ENCODE measurements at regions not wholly inside any gene's neighbourhood (a gene's known extent, or its start where the extent isn't known, plus 50 kb on each side); places are given as distances from the start of the nearest gene placed in this dataset.

DNA sequence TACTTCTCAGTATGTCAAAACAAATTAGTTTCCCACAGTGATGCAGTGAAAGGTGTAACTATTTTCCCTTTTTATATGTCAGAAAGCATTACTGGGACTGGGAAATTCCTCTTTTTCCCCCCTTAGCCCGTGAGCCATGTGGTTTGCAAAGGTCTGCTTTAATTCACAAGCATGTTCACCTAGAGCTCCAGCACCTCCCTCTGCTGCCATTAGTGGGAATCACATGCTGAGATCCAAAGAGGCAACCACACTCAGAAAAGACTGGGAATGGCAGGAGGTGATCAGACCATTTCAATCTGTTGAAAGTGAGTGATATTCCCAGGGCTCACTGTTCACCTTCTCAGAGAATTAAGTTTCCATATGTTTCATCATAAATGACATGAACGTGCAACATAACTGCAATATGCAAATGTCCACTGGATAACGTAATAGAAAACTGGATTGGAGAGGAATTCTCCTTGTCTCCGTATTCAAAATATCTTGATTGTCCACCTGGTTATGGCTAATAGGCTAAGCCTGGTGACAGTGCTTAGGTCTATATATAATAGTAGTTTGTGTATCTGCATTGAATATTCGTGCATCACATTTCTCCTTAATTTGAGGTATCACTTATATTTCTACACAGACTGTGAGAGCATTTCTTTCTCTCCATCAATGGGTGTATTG lies 703.5 kb upstream of the WWC1 start:
- H3K4me1 ChIP-seq = 0 out of 2 replicates have a peak, but pooled peaks cover 15% of the 10 kb centered on the region
- H3K4me2 ChIP-seq = no peak overlapping the region
- no peak overlapping the region for H3K4me3 ChIP-seq
- peaks cover 89% of the 10 kb centered on the region; the same call in 1 of the 2 replicates for H4K20me1 ChIP-seq
- no peak overlapping the region for H3K27ac ChIP-seq
- H3K27me3 ChIP-seq = no peaks in the 10 kb centered on the region
- no peaks in the 10 kb centered on the region; the same call in 1 of the 2 replicates for H3K9me3 ChIP-seq
- TF ChIP-seq Cebpa-rat (IDR thresholded peaks at IDR 0.05) = no peak
- no peak overlapping the region for H3K9ac ChIP-seq
- peaks cover 49% of the 10 kb centered on the region; the same call in 1 of the 2 replicates for H3K36me3 ChIP-seq

GRCh38 chr5:167592114-167592513 lies 699.3 kb upstream of the WWC1 start:
- Histone ChIP-seq H3K4me1 (no peaks in the 10 kb centered on the region), H4K20me1 (peaks cover 91% of the 10 kb centered on the region; the same call in 1 of the 2 replicates), H3K4me3 (no peak overlapping the region), H3K9ac (no peak overlapping the region), H3K36me3 (peaks cover 53% of the 10 kb centered on the region), H3K4me2 (no peak overlapping the region), H3K9me3 (no peaks in the 10 kb centered on the region; the same call in 1 of the 2 replicates), H3K27ac (no peak overlapping the region), H3K27me3 (no peaks in the 10 kb centered on the region)
- no peak for TF ChIP-seq Cebpa-rat (IDR thresholded peaks at IDR 0.05)

GRCh38 chr5:167593329-167594060 lies 698.0 kb upstream of the WWC1 start:
- no peak overlapping the region for H3K4me3 ChIP-seq

DNA sequence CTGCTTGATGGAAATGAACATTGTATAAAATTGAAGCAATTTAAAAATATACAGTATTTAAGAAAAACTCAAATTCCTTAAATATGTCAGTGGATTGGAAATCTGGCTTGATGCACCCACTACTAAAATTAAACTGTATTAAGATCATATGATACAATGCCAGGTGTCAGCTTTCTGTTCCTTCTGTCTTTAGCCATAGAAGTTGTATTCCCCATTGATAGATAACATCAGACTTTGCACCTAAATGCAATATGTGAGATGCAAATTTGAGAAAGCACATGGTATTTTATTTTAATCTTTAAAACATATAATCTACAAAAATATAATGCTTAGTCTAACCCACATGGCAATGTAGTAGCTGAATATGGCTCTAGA lies 697.4 kb upstream of the WWC1 start:
- no peak for TF ChIP-seq Cebpa-rat (IDR thresholded peaks at IDR 0.05)
- no peak overlapping the region for H3K9ac ChIP-seq
- peaks cover 8% of the 10 kb centered on the region for H3K4me1 ChIP-seq
- H3K27me3 ChIP-seq = no peaks in the 10 kb centered on the region
- no peak overlapping the region for H3K4me2 ChIP-seq
- H4K20me1 ChIP-seq = peaks cover 86% of the 10 kb centered on the region; the same call in 1 of the 2 replicates
- H3K4me3 ChIP-seq = no peak overlapping the region
- H3K9me3 ChIP-seq = no peaks in the 10 kb centered on the region; the same call in 1 of the 2 replicates
- H3K27ac ChIP-seq = no peak overlapping the region
- H3K36me3 ChIP-seq = peaks cover 44% of the 10 kb centered on the region

More at GRCh38 chr5:167593329-167594060, 698.0 kb upstream of the WWC1 start:
- TF ChIP-seq Cebpa-rat (IDR thresholded peaks at IDR 0.05) = no peak
- Histone ChIP-seq H3K9me3 (no peaks in the 10 kb centered on the region; the same call in 1 of the 2 replicates), H3K9ac (no peak overlapping the region), H3K36me3 (peaks cover 50% of the 10 kb centered on the region), H3K27me3 (no peaks in the 10 kb centered on the region), H4K20me1 (peaks cover 91% of the 10 kb centered on the region; the same call in 1 of the 2 replicates), H3K4me2 (no peak overlapping the region), H3K27ac (no peak overlapping the region), H3K4me1 (peaks cover 8% of the 10 kb centered on the region)

DNA sequence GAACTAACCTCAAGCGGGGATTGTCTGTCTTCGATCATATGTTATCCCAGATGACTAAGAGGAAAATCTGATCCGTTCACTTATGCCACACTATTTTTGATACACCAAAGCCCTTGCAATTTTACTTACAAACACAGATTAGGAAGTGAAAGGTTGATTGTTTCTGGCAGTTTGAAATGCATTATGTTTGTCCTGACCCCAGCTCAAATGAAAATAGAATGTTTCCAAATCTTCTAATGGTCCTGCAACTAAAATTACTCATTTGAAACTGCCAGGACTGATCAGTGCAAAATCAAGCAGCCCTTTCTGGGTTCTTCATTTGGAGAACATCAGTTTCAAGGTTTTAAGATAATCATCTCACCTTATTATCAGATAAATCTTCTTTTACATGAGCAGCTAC lies 696.7 kb upstream of the WWC1 start:
- H3K27ac ChIP-seq = no peak overlapping the region
- H3K4me3 ChIP-seq = no peak overlapping the region
- peaks cover 88% of the 10 kb centered on the region; the same call in 1 of the 2 replicates for H4K20me1 ChIP-seq
- peaks cover 8% of the 10 kb centered on the region for H3K4me1 ChIP-seq
- no peak overlapping the region for H3K4me2 ChIP-seq
- H3K36me3 ChIP-seq = peaks cover 43% of the 10 kb centered on the region
- H3K27me3 ChIP-seq = no peaks in the 10 kb centered on the region
- H3K9ac ChIP-seq = no peak overlapping the region
- no peak for TF ChIP-seq Cebpa-rat (IDR thresholded peaks at IDR 0.05)
- H3K9me3 ChIP-seq = no peaks in the 10 kb centered on the region; the same call in 1 of the 2 replicates

GRCh38 chr5:167595196-167595595 lies 696.2 kb upstream of the WWC1 start:
- H3K4me1 ChIP-seq = peaks cover 8% of the 10 kb centered on the region
- no peak for TF ChIP-seq Cebpa-rat (IDR thresholded peaks at IDR 0.05)
- H3K4me2 ChIP-seq = no peak overlapping the region
- H3K9me3 ChIP-seq = no peaks in the 10 kb centered on the region; the same call in 1 of the 2 replicates
- H3K27me3 ChIP-seq = no peaks in the 10 kb centered on the region
- no peak overlapping the region for H3K4me3 ChIP-seq
- H4K20me1 ChIP-seq = peaks cover 90% of the 10 kb centered on the region; the same call in 1 of the 2 replicates
- H3K9ac ChIP-seq = no peak overlapping the region
- H3K36me3 ChIP-seq = peaks cover 43% of the 10 kb centered on the region
- H3K27ac ChIP-seq = no peak overlapping the region

DNA sequence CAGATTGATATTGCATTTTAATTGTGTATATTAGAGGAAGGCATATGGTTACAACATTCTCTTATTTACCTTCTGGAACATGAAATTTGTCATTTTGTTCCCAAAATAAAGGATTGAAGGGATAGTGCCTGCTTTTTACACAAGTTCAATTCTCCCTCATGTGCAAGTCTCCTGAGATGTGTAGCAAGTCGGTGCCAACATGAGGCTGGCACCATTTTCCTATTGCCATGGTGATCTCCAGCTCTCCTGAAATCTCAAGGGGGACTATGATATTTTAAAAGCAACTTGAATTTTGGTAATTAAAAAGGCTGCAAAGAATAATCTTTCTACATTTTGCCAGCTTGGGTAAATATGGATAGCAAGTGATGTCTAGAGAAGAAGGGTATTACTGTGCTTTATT lies 693.3 kb upstream of the WWC1 start:
- Histone ChIP-seq H3K4me1 (peaks cover 26% of the 10 kb centered on the region), H3K9ac (no peak overlapping the region), H3K27me3 (no peaks in the 10 kb centered on the region), H3K4me3 (no peak overlapping the region), H3K36me3 (peaks cover 33% of the 10 kb centered on the region), H3K9me3 (no peaks in the 10 kb centered on the region), H4K20me1 (peaks cover 94% of the 10 kb centered on the region; the same call in 1 of the 2 replicates), H3K4me2 (no peak overlapping the region), H3K27ac (no peak overlapping the region)
- no peak for TF ChIP-seq Cebpa-rat (IDR thresholded peaks at IDR 0.05)

- no peak overlapping the region for H3K9ac ChIP-seq
- 0 out of 2 replicates have a peak overlapping the region, but pooled peaks have one; percentile 9 for H3K4me2 ChIP-seq
- no peak for TF ChIP-seq Cebpa-rat (IDR thresholded peaks at IDR 0.05)
- H3K4me3 ChIP-seq = no peak overlapping the region
- H4K20me1 ChIP-seq = peaks cover 94% of the 10 kb centered on the region; the same call in 1 of the 2 replicates
- H3K27me3 ChIP-seq = no peaks in the 10 kb centered on the region
- H3K36me3 ChIP-seq = peaks cover 27% of the 10 kb centered on the region; the same call in 1 of the 2 replicates
- H3K9me3 ChIP-seq = no peaks in the 10 kb centered on the region
- no peak overlapping the region for H3K27ac ChIP-seq
- H3K4me1 ChIP-seq = peaks cover 29% of the 10 kb centered on the region
Observed at GRCh38 chr5:167602067-167602466, 689.4 kb upstream of the WWC1 start.

DNA sequence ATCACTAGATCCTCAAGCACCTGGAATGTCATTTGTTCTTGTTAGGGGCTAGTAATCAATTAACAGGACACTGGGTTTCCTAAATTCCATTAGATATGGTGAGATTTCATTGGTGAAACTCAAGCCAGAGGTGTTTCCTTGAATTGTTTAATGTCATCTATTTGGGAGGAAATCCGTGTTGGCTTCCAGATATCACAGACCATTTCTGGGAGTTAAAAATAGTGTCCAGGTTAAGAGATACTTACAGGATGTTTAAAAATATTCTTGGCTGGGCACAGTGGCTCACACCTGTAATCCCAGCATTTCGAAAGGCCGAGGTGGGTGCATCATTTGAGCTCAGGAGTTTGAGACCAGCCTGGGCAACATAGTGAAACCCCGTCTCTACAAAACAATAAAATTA lies 688.3 kb upstream of the WWC1 start:
- H3K9ac ChIP-seq = no peak overlapping the region
- H3K27ac ChIP-seq = no peak overlapping the region
- peaks cover 27% of the 10 kb centered on the region for H3K4me1 ChIP-seq
- TF ChIP-seq Cebpa-rat (IDR thresholded peaks at IDR 0.05) = no peak
- H3K9me3 ChIP-seq = no peaks in the 10 kb centered on the region
- H4K20me1 ChIP-seq = peaks cover 93% of the 10 kb centered on the region; the same call in 1 of the 2 replicates
- no peak overlapping the region for H3K4me3 ChIP-seq
- peaks cover 33% of the 10 kb centered on the region; the same call in 1 of the 2 replicates for H3K36me3 ChIP-seq
- no peaks in the 10 kb centered on the region for H3K27me3 ChIP-seq
- peak overlapping the region; percentile 6; the same call in 1 of the 2 replicates for H3K4me2 ChIP-seq
